Mononuclear cell (primary cell): ENCODE measurements at regions not wholly inside any gene's neighbourhood (a gene's known extent, or its start where the extent isn't known, plus 50 kb on each side); places are given as distances from the start of the nearest gene placed in this dataset.
"Not testable (repeated sequence)": the region's sequence is repeated elsewhere in the genome, so short reads cannot be mapped to it uniquely, and the experiment has no call there.

Source experiments
- H3K27me3 ChIP-seq: 2 replicates; pipeline ENCODE4 v1.6.0; 2011; ENCODE audit warnings: low read length, control low read depth; ENCODE audit not compliant: insufficient read depth
- H3K4me1 ChIP-seq: 2 replicates; pipeline ENCODE4 v1.5.1; 2011; ENCODE audit warnings: mild to moderate bottlenecking, low read length, control low read depth; ENCODE audit not compliant: insufficient read depth
- H3K4me3 ChIP-seq: 2 replicates; pipeline ENCODE4 v1.5.1; 2011; ENCODE audit warnings: mild to moderate bottlenecking, low read length, moderate library complexity
- H3K9me3 ChIP-seq: 2 replicates; pipeline ENCODE4 v1.5.1; 2011; ENCODE audit warnings: low read depth, mild to moderate bottlenecking, control low read depth, low read length

DNA sequence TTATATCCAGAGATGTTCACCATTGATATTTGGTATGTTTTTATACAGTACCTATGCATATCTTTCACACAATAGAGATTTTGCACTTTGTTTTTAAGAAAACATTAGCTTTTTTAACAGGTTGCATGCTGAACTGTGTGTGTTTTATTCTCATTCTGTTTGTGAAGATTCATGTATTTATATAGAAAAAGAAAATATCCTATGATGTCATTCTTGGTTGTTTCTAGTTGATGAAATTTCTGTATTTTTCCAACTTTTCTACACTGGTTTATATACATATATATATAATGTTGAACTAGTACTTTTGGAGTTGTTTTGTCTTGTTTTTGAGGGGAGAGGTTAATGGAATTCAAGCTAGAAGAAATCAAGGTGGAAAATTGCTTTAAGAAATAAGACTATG, 143.8 kb downstream of the MATN1 start:
- no peaks in the 10 kb centered on the region for H3K4me1 ChIP-seq
- H3K27me3 ChIP-seq: no peaks in the 10 kb centered on the region
- no peaks in the 10 kb centered on the region for H3K9me3 ChIP-seq
- H3K4me3 ChIP-seq: no peak overlapping the region

DNA sequence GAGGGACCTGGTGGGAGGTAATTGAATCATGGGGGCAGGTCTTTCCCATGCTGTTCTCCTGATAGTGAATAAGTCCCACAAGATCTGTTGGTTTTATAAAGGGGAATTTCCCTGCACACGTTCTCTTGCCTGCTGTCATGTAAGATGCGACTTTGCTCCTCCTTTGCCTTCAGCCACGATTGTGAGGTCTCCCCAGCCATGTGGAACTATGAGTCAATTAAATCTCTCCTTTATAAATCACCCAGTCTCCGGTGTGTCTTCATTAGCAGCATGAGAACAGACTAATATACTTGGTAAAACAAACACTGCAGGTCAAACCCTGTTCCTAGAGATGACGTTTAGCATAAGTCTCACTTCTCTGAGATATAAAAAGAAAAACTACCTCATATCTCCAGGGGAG, 148.3 kb downstream of the MATN1 start:
- H3K9me3 ChIP-seq: no peaks in the 10 kb centered on the region
- H3K4me1 ChIP-seq: no peaks in the 10 kb centered on the region
- no peak overlapping the region for H3K4me3 ChIP-seq
- no peaks in the 10 kb centered on the region for H3K27me3 ChIP-seq

DNA sequence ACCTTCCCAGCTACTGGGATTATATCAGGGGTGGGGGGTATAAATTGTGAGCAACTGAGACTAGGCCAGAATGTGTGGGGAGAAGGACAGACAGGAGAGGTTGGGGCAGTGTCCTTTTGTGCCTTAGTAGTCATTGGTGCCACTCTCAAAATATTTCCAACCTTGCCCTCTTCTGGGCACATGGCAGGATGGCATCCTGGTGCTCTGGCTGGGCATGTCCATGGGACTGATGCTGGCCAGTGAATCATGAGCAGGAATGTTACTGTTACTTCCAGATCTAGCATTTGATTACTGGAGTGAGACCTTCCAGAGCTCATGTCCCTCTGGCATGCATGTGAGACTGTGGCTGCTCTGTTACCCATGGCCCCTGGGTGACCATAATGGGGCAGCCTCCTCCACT, 151.2 kb downstream of the MATN1 start:
- Histone ChIP-seq H3K27me3 (no peaks in the 10 kb centered on the region), H3K4me3 (no peak overlapping the region), H3K9me3 (no peaks in the 10 kb centered on the region), H3K4me1 (no peaks in the 10 kb centered on the region)

DNA sequence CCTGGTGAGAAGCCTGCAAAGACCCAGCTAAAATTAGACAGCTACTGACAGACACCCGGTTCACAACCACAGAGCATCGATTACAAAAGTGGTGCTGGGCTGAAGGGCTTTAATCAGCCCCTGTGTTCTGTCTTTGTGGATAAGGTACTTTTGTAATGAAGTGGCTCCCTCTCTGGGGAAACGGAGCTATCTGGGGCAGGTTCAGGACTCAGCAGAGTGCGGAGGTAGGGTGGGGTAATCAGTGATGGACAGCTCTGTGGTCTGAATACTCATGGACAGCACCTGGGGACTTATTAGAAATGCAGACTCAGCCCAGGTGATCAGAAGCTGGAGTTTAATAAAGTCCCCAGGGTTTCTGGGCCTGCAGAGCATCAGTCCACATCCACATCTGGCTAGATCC, 152.0 kb downstream of the MATN1 start:
- no peaks in the 10 kb centered on the region for H3K27me3 ChIP-seq
- no peaks in the 10 kb centered on the region for H3K9me3 ChIP-seq
- no peaks in the 10 kb centered on the region for H3K4me1 ChIP-seq

DNA sequence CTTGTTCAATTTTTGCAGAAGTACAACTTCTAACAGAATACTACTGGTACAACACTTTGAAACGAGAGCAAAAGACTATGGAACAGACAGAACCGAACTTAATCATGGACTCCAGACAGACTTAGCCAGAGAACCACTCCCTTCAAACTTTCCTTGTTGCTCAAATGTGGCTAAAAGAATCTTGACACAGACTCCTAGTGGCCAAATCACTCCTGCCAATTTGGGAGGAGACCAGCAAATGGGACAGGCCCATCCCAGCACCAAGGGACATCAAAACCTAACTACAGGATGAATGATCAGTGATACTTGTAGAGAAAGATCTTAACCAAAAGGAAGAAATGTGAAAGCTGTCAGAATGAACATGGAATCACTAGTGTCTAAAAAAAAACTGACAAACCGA, 154.0 kb downstream of the MATN1 start:
- Histone ChIP-seq H3K9me3 (no peaks in the 10 kb centered on the region), H3K27me3 (peaks cover 8% of the 10 kb centered on the region), H3K4me3 (no peak overlapping the region), H3K4me1 (no peaks in the 10 kb centered on the region)

More for the DNA sequence above, 152.0 kb downstream of the MATN1 start:
- no peak overlapping the region for H3K4me3 ChIP-seq

DNA sequence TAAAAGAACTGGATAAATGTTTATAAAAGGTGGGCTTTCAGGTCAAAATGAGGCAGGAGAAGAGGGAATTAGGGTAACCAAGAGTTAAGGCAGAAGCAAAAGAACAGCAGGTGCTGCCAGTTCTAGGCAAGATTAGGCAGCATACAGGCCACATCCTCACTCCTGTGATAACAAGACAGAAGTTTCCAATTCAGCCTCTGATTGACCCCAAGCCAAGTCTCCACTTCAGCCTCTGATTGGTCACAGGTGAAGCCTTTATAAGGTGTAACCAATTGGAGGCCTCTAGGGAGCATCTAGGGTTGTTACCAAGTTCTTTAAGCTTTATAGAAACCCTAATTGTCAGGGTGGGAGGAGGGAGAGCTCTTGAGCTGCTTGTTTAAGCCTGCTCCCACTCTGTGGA, 160.8 kb downstream of the MATN1 start:
- Histone ChIP-seq H3K27me3 (peaks cover 8% of the 10 kb centered on the region), H3K9me3 (peaks cover 12% of the 10 kb centered on the region), H3K4me3 (no peak overlapping the region), H3K4me1 (no peaks in the 10 kb centered on the region)

DNA sequence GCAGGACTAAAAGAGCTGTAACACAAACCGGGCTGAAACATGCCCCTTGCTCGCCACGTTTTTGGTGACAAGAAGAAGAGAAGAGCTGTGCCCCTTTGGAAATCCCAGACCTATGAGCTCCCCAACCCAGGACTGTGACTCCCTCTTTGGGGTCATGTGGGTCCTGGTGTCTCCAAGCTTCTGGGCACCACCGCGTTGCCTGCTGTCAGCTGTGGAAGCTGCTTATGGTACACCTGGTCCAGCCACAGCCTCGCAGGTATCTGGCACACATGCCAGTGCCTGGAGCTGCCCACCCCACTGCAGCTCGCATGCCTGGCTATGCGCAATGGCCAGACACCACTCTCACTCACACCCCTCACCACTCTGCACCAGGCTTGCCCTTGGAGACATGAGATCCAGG, 171.8 kb downstream of the MATN1 start:
- Histone ChIP-seq H3K9me3 (no peaks in the 10 kb centered on the region), H3K4me3 (no peak overlapping the region), H3K4me1 (no peaks in the 10 kb centered on the region), H3K27me3 (peaks cover 3% of the 10 kb centered on the region)

DNA sequence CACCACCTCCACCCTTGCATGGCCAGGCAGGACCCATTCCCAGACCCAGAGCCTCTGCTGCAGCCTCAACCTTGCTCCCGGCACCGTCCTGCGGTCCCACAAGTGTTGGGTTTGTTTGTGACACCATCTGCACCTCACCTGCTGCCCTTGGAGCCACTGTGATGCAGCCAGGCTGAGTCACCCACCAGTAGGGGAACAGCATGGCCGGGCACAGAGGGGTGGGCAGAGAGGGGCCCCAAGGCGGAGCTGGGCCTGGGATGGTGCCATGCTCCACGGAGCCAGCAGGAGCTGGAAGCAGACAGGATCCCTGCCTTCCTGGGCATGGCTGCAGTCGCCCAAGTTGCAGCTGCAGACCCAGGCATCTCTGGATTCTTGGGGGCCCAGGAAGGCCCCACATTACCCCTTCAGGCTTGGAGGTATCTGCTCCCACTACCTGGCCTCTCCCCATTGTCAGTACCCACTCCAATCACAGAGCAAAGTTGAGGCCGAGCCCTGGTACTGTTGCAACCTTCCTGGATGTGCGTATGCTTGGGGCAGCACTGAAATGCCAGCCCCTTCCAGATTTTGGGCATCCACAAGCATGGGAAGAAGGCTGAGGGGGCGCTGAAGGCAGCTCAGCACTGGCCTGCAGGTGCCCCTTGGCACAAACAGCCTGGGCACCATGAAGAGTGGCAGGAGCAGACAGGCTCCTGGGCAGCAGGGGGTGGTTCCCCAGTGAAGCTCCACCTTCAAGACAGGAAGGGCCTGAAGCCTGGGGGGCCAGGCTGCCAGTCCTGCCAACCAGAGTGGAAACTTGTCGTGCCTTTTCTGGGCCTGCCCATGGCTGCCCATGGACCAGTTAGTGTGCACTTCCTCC, 172.8 kb downstream of the MATN1 start:
- H3K4me1 ChIP-seq: no peaks in the 10 kb centered on the region
- H3K27me3 ChIP-seq: peaks cover under 1% of the 10 kb centered on the region
- H3K9me3 ChIP-seq: no peaks in the 10 kb centered on the region
- no peak overlapping the region for H3K4me3 ChIP-seq

DNA sequence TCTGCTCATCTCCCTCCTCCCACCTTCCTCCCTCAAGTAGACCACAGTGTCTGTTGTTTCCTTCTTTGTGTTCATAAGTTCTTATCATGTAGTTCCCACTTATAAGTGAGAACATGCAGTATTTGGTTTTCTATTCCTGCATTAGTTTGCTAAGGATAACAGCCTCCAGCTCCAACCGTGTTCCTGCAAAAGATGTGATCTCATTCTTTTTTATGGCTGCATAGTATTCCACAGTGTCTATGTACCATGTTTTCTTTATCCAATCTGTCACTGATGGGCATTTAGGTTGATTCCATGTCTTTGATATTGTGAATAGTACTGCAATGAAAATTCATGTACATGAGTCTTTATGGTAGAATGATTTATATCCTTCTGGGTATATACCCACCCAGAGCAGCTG, 173.5 kb downstream of the MATN1 start:
- not testable (repeated sequence) for H3K4me3 ChIP-seq, H3K9me3 ChIP-seq, H3K27me3 ChIP-seq, H3K4me1 ChIP-seq

DNA sequence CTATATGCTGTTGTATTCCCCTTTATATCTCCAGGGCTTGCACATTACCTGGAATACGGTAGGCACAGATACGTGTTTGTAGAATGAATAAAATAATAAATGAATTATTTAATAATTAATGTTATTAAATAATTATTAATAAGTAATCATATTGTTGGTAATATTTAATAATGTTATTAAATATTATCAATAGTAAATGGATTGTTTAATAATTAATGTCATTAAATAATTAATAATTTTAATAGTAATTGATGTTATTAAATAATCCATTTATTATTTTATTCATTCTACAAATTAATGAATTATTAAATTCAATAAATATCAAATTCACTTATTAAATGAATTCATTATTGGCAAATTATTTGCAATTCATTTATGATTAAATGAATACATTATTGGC, 175.1 kb downstream of the MATN1 start:
- Histone ChIP-seq H3K9me3 (no peaks in the 10 kb centered on the region), H3K4me1 (no peaks in the 10 kb centered on the region), H3K4me3 (no peak overlapping the region), H3K27me3 (no peaks in the 10 kb centered on the region)

DNA sequence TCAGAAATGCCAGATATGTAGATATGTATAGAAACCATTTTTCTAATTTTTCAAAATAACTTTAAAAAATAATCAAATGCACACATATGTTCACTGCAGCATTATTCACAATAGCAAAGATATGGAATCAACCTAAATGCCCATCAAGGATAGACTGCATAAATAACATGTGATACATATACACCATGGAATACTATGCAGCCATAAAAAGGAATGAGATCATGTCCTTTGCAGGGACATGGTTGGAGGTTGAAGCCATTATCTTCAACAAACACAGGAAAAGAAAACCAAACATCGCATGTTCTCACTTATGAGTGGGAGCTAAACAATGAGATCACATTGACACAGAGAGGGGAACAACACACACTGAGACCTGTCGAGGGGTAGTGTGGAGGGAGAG, 176.1 kb downstream of the MATN1 start:
- H3K4me3 ChIP-seq, H3K9me3 ChIP-seq, H3K4me1 ChIP-seq, H3K27me3 ChIP-seq: not testable (repeated sequence)

DNA sequence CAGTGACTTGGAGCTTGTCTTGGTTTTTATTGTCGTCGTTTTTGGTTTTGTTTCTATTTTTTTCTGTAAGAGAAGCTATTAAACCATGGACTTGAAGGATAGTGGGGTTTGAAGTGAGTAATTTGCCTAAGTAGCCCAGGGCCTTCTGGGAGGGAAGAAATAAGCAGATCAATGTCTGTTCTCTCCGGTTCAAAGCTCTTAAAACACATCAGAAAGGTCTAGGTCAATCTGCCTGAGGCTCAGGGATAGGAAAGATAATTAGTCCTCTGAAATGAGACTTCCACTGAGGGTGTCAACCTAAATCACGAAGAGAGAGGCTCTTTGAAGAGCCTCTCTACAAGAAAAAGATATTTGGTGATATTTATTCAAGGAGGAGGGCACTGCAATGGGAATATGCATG, 178.0 kb downstream of the MATN1 start:
- no peaks in the 10 kb centered on the region for H3K27me3 ChIP-seq
- no peaks in the 10 kb centered on the region for H3K4me1 ChIP-seq
- H3K4me3 ChIP-seq: no peak overlapping the region
- no peaks in the 10 kb centered on the region for H3K9me3 ChIP-seq

DNA sequence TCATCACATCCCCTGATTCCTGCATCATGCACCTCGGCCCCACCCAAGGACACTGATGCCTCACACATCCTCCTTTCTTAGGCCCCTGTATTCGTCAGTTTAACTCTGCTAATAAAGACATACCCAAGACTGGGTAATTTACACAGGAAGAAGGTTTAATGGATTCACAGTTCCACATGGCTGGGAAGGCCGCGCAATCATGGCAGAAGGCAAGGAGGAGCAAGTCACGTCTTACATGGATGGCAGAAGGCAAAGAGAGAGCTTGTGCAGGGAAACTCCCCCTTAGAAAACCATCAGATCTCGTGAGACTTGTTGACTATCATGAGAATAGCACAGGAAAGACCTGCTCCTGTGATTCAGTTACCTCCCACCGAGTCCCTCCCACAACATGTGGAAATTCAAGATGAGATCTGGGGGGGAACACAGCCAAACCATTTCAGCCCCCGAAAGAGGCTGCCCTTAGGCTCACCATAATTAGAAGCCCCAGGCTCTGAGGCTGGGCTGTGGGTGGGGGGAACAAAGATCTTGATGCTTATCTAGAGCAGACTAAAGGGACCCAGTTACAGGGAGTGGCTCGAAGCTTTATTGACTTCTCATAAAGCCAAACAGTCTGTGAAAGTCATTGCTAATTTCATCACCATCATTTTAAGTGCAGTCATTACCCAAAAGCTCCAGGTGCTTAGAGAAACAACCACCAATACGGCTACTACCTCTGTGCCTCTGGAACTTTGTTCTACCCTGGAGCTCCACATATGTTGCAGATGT, 181.5 kb downstream of the MATN1 start:
- Histone ChIP-seq H3K27me3 (no peaks in the 10 kb centered on the region), H3K4me3 (no peak overlapping the region), H3K4me1 (no peaks in the 10 kb centered on the region), H3K9me3 (no peaks in the 10 kb centered on the region)

DNA sequence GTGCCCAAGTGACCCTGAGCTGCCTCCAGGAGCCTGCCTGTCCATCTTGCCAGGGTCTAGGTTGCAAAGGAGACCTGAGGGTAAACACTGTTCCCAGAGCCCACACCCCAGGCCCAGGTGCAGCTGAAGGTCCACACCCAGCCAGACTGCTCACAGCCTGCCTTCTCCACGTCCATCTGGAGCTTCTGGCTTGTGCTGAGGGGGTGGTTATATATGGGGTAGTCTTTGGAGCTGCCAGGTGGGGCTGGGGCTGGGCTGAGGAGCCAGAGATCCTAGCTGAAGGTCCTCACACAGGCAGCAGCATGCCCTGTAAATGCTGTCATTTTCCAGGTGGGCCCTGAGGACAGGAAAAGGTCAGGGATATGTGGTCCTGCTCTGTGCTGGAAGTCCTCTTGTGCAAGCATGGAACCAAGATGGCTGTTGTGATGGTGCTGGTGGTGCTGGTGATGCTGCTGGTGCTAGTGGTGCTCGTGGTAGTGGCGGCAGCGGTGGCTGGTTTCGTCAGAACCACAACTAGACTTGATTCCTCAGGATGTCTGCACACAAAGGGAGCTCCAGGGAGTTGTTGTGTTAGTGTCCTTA, 182.7 kb downstream of the MATN1 start:
- Histone ChIP-seq H3K27me3 (no peaks in the 10 kb centered on the region), H3K4me1 (no peaks in the 10 kb centered on the region), H3K4me3 (no peak overlapping the region), H3K9me3 (no peaks in the 10 kb centered on the region)

DNA sequence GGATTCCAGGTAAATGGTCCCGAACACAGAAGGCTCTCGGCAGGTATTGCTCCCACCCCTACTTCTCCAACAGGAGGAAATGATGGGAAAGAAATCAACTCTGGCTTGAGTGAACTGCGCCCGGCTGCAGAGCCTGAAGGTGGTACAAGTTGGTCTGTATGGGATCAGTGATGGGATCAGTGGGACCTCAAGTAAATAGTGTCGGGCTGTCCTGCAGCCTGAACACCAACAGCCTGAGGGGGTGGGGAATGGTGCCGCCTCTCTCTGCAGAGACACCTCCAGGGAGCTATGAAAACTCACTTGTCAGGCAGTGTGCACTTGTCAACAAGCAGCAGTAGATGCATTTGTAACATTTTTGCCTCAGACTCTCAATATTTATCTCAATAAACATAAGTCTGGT, 183.5 kb downstream of the MATN1 start:
- no peaks in the 10 kb centered on the region for H3K9me3 ChIP-seq
- no peaks in the 10 kb centered on the region for H3K27me3 ChIP-seq
- H3K4me1 ChIP-seq: no peaks in the 10 kb centered on the region
- H3K4me3 ChIP-seq: no peak overlapping the region
